K562 (cell line): ENCODE measurements at regions not wholly inside any gene's neighbourhood (a gene's known extent, or its start where the extent isn't known, plus 50 kb on each side); places are given as distances from the start of the nearest gene placed in this dataset.

ENCODE experiments used
- ATAC-seq: fragments of 200-7000 bp; cut with Tn5 transposase; 3 replicates; pipeline ENCODE4 v1.9.1; 2020; ENCODE audit warnings: moderate library complexity
- BruUV-seq: library from RNA; stranded (reverse); fragments of 400-500 nt; replicated peaks from 2 replicates; lab custom pipeline; 2021; lab: Mats Ljungman, UMichigan
- CTCF ChIA-PET: fragments of 300-600 bp; formaldehyde crosslinking; extraction: SDS; loops from one replicate; lab custom pipeline; 2021; ENCODE audit warnings: low intra/inter-chr PET ratio; lab: Yijun Ruan, JAX
- POLR2A ChIA-PET: fragments of 300-600, 350-650 bp; sonication (Branson Sonifier 250); formaldehyde crosslinking; extraction: SDS; loops from one replicate; lab custom pipeline; 2021; ENCODE audit warnings: antibody characterized with exemption, inconsistent platforms; lab: Yijun Ruan, JAX
- DNase-seq, 4 experiments: peaks; one replicate each; pipeline versions ENCODE4 v3.0.0 to v3.0.0-alpha.2; 2011 to 2018; ENCODE audit warnings: low spot score in 3 of 4, mixed read lengths in 3 of 4; ENCODE audit errors: extremely low read depth in 1 of 4
- FAIRE-seq: peaks from 2 replicates; lab custom pipeline; 2011; peaks lifted over from hg19 to GRCh38; lab: Jason Lieb, UNC
- H2AFZ ChIP-seq: 2 replicates; pipeline ENCODE4 v1.6.0; 2011; ENCODE audit warnings: low read depth, low read length, control low read depth, inconsistent platforms
- H3K27ac ChIP-seq: fragments of 200-600 bp; 3 replicates; pipeline ENCODE4 v1.8.0; 2011; ENCODE audit warnings: low read depth, mild to moderate bottlenecking, control low read depth, inconsistent platforms, low read length, moderate library complexity, mixed read lengths; ENCODE audit errors: extremely low read depth
- H3K27me3 ChIP-seq, 2 experiments: fragments of 300-600 bp in 1 of 2; 2 replicates in 1 of 2; 3 replicates in 1 of 2; pipeline versions ENCODE4 v1.6.0 to v1.8.0; 2011; ENCODE audit warnings: inconsistent platforms in 2 of 2, low read length in 2 of 2, mild to moderate bottlenecking in 1 of 2, mixed read lengths in 1 of 2, moderate library complexity in 1 of 2; ENCODE audit not compliant: control insufficient read depth in 2 of 2, insufficient read depth in 2 of 2
- H3K36me3 ChIP-seq: fragments of 300-600 bp; 3 replicates; pipeline ENCODE4 v1.8.0; 2011; ENCODE audit warnings: mild to moderate bottlenecking, low read length, inconsistent platforms; ENCODE audit not compliant: control insufficient read depth, insufficient read depth
- H3K4me1 ChIP-seq, 2 experiments: fragments of 200-600 bp in 1 of 2; replicated peaks in 1 of 2; 2 replicates in 1 of 2; 3 replicates in 1 of 2; pipeline versions ENCODE4 v1.5.1 to v1.8.0; 2011; ENCODE audit warnings: inconsistent platforms in 2 of 2, low read length in 2 of 2, mild to moderate bottlenecking in 1 of 2, mixed read lengths in 1 of 2, moderate library complexity in 1 of 2; ENCODE audit not compliant: control insufficient read depth in 2 of 2, insufficient read depth in 2 of 2
- H3K4me2 ChIP-seq: 2 replicates; pipeline ENCODE4 v1.6.1; 2011; ENCODE audit warnings: low read length, control low read depth, inconsistent platforms, mixed read lengths; ENCODE audit not compliant: insufficient read depth
- H3K4me3 ChIP-seq: fragments of 200-600 bp; sonication (generic), shearing (Covaris generic); 2 replicates; pipeline ENCODE4 v1.5.1; 2016; ENCODE audit warnings: control low read depth, inconsistent platforms
- H3K79me2 ChIP-seq: fragments of 200-600 bp; 3 replicates; pipeline ENCODE4 v1.8.0; 2011; ENCODE audit warnings: low read length, inconsistent platforms; ENCODE audit not compliant: control insufficient read depth, insufficient read depth
- H3K9ac ChIP-seq, 2 experiments: 2 replicates each; pipeline versions ENCODE4 v1.6.0 to v1.6.1; 2011; ENCODE audit warnings: low read depth in 2 of 2, low read length in 2 of 2, control low read depth in 1 of 2, inconsistent platforms in 1 of 2, mild to moderate bottlenecking in 1 of 2, mixed read lengths in 1 of 2; ENCODE audit not compliant: insufficient read depth in 1 of 2
- H3K9me1 ChIP-seq: one replicate; pipeline ENCODE4 v1.6.0; 2011; ENCODE audit warnings: inconsistent platforms, mild to moderate bottlenecking, low read length, moderate library complexity; ENCODE audit not compliant: control insufficient read depth, insufficient read depth
- H3K9me3 ChIP-seq: replicated peaks from 2 replicates; pipeline ENCODE4 v1.5.1; 2011; ENCODE audit warnings: low read depth, low read length, inconsistent platforms; ENCODE audit not compliant: control insufficient read depth, insufficient read depth
- H4K20me1 ChIP-seq: replicated peaks from 2 replicates; pipeline ENCODE4 v1.6.1; 2011; ENCODE audit warnings: low read length, inconsistent platforms, mixed read lengths; ENCODE audit not compliant: control insufficient read depth, insufficient read depth
- DLX4 ChIP-seq: fragments of 250-450 bp; sonication (Bioruptor Pico); IDR thresholded peaks from 2 replicates; pipeline ENCODE4 v1.6.1; 2021; ENCODE audit warnings: mild to moderate bottlenecking
- EGR1 ChIP-seq: fragments of 450-650 bp; conservative IDR thresholded peaks from 2 replicates; pipeline ENCODE4 v1.6.1; 2017; ENCODE audit warnings: mild to moderate bottlenecking
- GTF2A2 ChIP-seq: IDR thresholded peaks from 2 replicates; pipeline ENCODE4 v1.6.1; 2016; ENCODE audit warnings: mild to moderate bottlenecking, missing genetic modification characterization, missing compliant biosample characterization
- HMGN3 ChIP-seq: IDR thresholded peaks from 2 replicates; pipeline ENCODE4 v1.6.1; 2011; ENCODE audit warnings: borderline replicate concordance, low read depth, mild to moderate bottlenecking, mixed read lengths, low read length; ENCODE audit not compliant: insufficient read length; ENCODE audit errors: extremely low read depth
- MAFK ChIP-seq: IDR thresholded peaks from 2 replicates; pipeline ENCODE4 v1.6.1; 2011; ENCODE audit warnings: low read length, improper control_type of control experiment
- PHB2 ChIP-seq: fragments of 450-650 bp; IDR thresholded peaks from 2 replicates; pipeline ENCODE4 v1.6.1; 2017; ENCODE audit warnings: low read depth
- PTRF ChIP-seq: fragments of 450-650 bp; IDR thresholded peaks from 2 replicates; pipeline ENCODE4 v1.6.1; 2016; ENCODE audit warnings: mild to moderate bottlenecking, missing genetic modification characterization, missing compliant biosample characterization
- SAFB ChIP-seq: fragments of 200-400 bp; formaldehyde crosslinking; IDR thresholded peaks from 2 replicates; pipeline ENCODE4 v1.6.1; 2017; ENCODE audit warnings: low read depth, low read length, borderline replicate concordance
- YY1 ChIP-seq, 3 experiments: IDR thresholded peaks; 2 replicates each; pipeline ENCODE4 v1.6.1; 2011; ENCODE audit warnings: low read length in 2 of 3, mild to moderate bottlenecking in 2 of 3, moderate library complexity in 2 of 3, borderline replicate concordance in 1 of 3, control low read depth in 1 of 3, low read depth in 1 of 3; ENCODE audit not compliant: insufficient read depth in 3 of 3, insufficient replicate concordance in 2 of 3, control insufficient read depth in 1 of 3, insufficient read length in 1 of 3; ENCODE audit errors: extremely low read depth in 1 of 3
- ZBTB49 ChIP-seq: sonication (generic); formaldehyde crosslinking; IDR thresholded peaks from 2 replicates; pipeline ENCODE4 v1.8.0; 2022; ENCODE audit warnings: missing genetic modification reagents, mild to moderate bottlenecking, borderline replicate concordance
- ZEB2 ChIP-seq: fragments of 450-650 bp; IDR thresholded peaks from 2 replicates; pipeline ENCODE4 v1.6.1; 2016
- WGBS: fragments of 100-300 bp; shearing (Covaris generic); methylation state at CpG from one replicate; pipeline ENCODE4 v1.1.6; 2016; ENCODE audit warnings: low coverage, mixed read lengths; ENCODE audit not compliant: insufficient coverage; ENCODE audit errors: missing lambda C conversion rate; 5-methylcytosine and 5-hydroxymethylcytosine counted together
- in situ Hi-C: fragments of 300-500 bp; cut with MboI; formaldehyde crosslinking; loops from 4 replicates; pipeline ENCODE4 v1.15.0; 2018; ENCODE audit warnings: inconsistent platforms, mixed read lengths
- intact Hi-C: fragments of 100-400 bp; cut with micrococcal nuclease; formaldehyde crosslinking; loops from 2 replicates; pipeline ENCODE4 v1.14.2; 2022

- ATAC-seq (no peak), FAIRE-seq (no peak), DNase-seq (no peak)
- H3K27me3 ChIP-seq = no peaks in the 10 kb centered on the region
- no peaks in the 10 kb centered on the region for H3K4me1 ChIP-seq
- intact Hi-C loops (no loop called here), in situ Hi-C loops (no loop called here)
- no peaks in the 10 kb centered on the region for H4K20me1 ChIP-seq
- no peak overlapping the region for H3K4me3 ChIP-seq
- no peaks in the 10 kb centered on the region for H3K79me2 ChIP-seq
- H3K9me3 ChIP-seq = no peaks in the 10 kb centered on the region
- no peaks in the 10 kb centered on the region for H3K36me3 ChIP-seq
- H3K27ac ChIP-seq = no peak overlapping the region
- TF ChIP-seq ZBTB49 (CRISPR knock-in tag) = no peak
- no peak for TF ChIP-seq GTF2A2 (tag)
- TF ChIP-seq HMGN3 = no peak
- TF ChIP-seq PTRF (tag) = no peak
- TF ChIP-seq DLX4 = no peak
- TF ChIP-seq YY1 (IDR thresholded peaks at IDR 0.05; ENCODE audit: borderline replicate concordance in 1 of 3, control insufficient read depth in 1 of 3, extremely low read depth in 1 of 3, insufficient read depth in 3 of 3, insufficient read length in 1 of 3, insufficient replicate concordance in 2 of 3, low read depth in 1 of 3, low read length in 2 of 3) = no peak
- TF ChIP-seq SAFB = no peak
- no peak for TF ChIP-seq PHB2
- TF ChIP-seq MAFK = no peak
- TF ChIP-seq ZEB2 = no peak
- TF ChIP-seq EGR1 = no peak
- 0% methylated on average over 1 of the region's 2 CpGs for WGBS
- no peaks in the 10 kb centered on the region for H3K9me1 ChIP-seq
- H3K9ac ChIP-seq = no peak overlapping the region
- H2AFZ ChIP-seq = no peak overlapping the region
- CTCF ChIA-PET = no interaction called here
- POLR2A ChIA-PET = no interaction called here
- no peak overlapping the region for H3K4me2 ChIP-seq
- no TSS peak for BruUV-seq
Observed at GRCh38 chr5:60516688-60517087, 183.3 kb downstream of the DEPDC1B start.
